Stimulated activated naive CD8-positive, alpha-beta T cell treated with anti-CD3 and anti-CD28 coated beads, Interleukin-15, amount 100 ng/mL, for 72 hours (primary cell): ENCODE measurements at regions not wholly inside any gene's neighbourhood (a gene's known extent, or its start where the extent isn't known, plus 50 kb on each side); places are given as distances from the start of the nearest gene placed in this dataset.
"Not testable (repeated sequence)": the region's sequence is repeated elsewhere in the genome, so short reads cannot be mapped to it uniquely, and the experiment has no call there.

Source experiments
- ATAC-seq: fragments of 150-1000 bp; cut with Tn5 transposase; 2 replicates; pipeline ENCODE4 v1.10.0; 2021; ENCODE audit warnings: mild to moderate bottlenecking, moderate library complexity
- DNase-seq, 2 donors: peaks; one replicate each; pipeline ENCODE4 v3.0.0; 2021 to 2022
- H3K27ac Mint-ChIP-seq, 2 donors: one replicate each; pipeline ENCODE4 v1.8.0; 2022; ENCODE audit warnings: mild to moderate bottlenecking in 2 of 2, mixed read lengths in 2 of 2, moderate library complexity in 2 of 2
- H3K27me3 Mint-ChIP-seq: one replicate; pipeline ENCODE4 v1.8.0; 2022; ENCODE audit warnings: mixed read lengths
- H3K4me1 Mint-ChIP-seq: one replicate; pipeline ENCODE4 v1.8.0; 2022; ENCODE audit warnings: mild to moderate bottlenecking, mixed read lengths
- H3K4me3 Mint-ChIP-seq, 2 donors: one replicate each; pipeline ENCODE4 v1.8.0; 2022; ENCODE audit warnings: mild to moderate bottlenecking in 2 of 2, mixed read lengths in 2 of 2, moderate library complexity in 1 of 2
- H3K9me3 Mint-ChIP-seq, 2 donors: one replicate each; pipeline ENCODE4 v1.8.0; 2022; ENCODE audit warnings: mixed read lengths in 2 of 2

GRCh38 chr3:16077146-16077545 is 97.3 kb upstream of the GALNT15 start:
- H3K9me3 Mint-ChIP-seq = peaks cover 18 to 29% of the 10 kb centered on the region in 2 donors
- not testable (repeated sequence) for H3K4me3 Mint-ChIP-seq, H3K27ac Mint-ChIP-seq, DNase-seq, ATAC-seq, H3K4me1 Mint-ChIP-seq, H3K27me3 Mint-ChIP-seq

- DNase-seq, H3K4me3 Mint-ChIP-seq, H3K27me3 Mint-ChIP-seq, H3K4me1 Mint-ChIP-seq, H3K27ac Mint-ChIP-seq, ATAC-seq: not testable (repeated sequence)
- peaks cover 23 to 33% of the 10 kb centered on the region in 2 donors for H3K9me3 Mint-ChIP-seq
Observed at GRCh38 chr3:16077681-16078080, 96.8 kb upstream of the GALNT15 start.

GRCh38 chr3:16079519-16079918 is 95.0 kb upstream of the GALNT15 start:
- DNase-seq = no peak
- Mint-ChIP-seq H3K27ac (no peak overlapping the region), H3K27me3 (no peaks in the 10 kb centered on the region), H3K4me1 (no peaks in the 10 kb centered on the region), H3K9me3 (peaks cover 30 to 40% of the 10 kb centered on the region in 2 donors), H3K4me3 (no peak overlapping the region)
- ATAC-seq = no peak

- peaks cover 30 to 40% of the 10 kb centered on the region in 2 donors for H3K9me3 Mint-ChIP-seq
- ATAC-seq = no peak
- DNase-seq = no peak
- H3K4me3 Mint-ChIP-seq = no peak overlapping the region
- no peak overlapping the region for H3K27ac Mint-ChIP-seq
- H3K27me3 Mint-ChIP-seq = no peaks in the 10 kb centered on the region
- H3K4me1 Mint-ChIP-seq = no peaks in the 10 kb centered on the region
Observed at GRCh38 chr3:16081661-16082060, 92.8 kb upstream of the GALNT15 start.

DNA sequence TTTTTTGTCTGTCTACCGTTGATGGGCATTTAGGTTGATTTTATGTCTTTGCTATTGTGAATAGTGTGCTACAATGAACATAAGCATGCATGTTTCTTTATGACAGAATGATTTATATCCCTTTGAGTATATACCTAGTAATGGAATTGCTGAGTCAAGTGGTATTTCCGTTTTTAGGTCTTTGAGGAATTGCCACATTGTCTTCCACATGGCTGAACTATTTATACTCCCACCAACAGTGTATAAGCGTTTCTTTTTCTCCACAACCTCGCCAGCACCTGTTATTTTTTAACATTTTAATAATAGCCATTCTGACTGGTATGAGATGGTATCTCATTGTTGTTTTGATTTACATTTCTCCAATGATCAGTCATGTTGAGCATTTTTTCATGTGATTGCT is 89.6 kb upstream of the GALNT15 start:
- DNase-seq (no peak), ATAC-seq (no peak)
- Mint-ChIP-seq H3K27me3 (no peaks in the 10 kb centered on the region), H3K4me1 (no peaks in the 10 kb centered on the region), H3K4me3 (no peak overlapping the region), H3K9me3 (peaks cover 26 to 29% of the 10 kb centered on the region in 2 donors), H3K27ac (no peak overlapping the region)

GRCh38 chr3:16085410-16085809 is 89.1 kb upstream of the GALNT15 start:
- H3K27ac Mint-ChIP-seq = no peak overlapping the region
- no peaks in the 10 kb centered on the region for H3K4me1 Mint-ChIP-seq
- no peaks in the 10 kb centered on the region for H3K27me3 Mint-ChIP-seq
- ATAC-seq (no peak), DNase-seq (no peak)
- peaks cover 24 to 27% of the 10 kb centered on the region in 2 donors for H3K9me3 Mint-ChIP-seq
- H3K4me3 Mint-ChIP-seq = no peak overlapping the region

- Mint-ChIP-seq H3K27ac (no peak overlapping the region), H3K27me3 (no peaks in the 10 kb centered on the region), H3K4me3 (no peak overlapping the region), H3K9me3 (peaks cover 17 to 20% of the 10 kb centered on the region in 2 donors), H3K4me1 (no peaks in the 10 kb centered on the region)
- DNase-seq (no peak), ATAC-seq (no peak)
Observed at GRCh38 chr3:16085884-16086608, 88.4 kb upstream of the GALNT15 start.

DNA sequence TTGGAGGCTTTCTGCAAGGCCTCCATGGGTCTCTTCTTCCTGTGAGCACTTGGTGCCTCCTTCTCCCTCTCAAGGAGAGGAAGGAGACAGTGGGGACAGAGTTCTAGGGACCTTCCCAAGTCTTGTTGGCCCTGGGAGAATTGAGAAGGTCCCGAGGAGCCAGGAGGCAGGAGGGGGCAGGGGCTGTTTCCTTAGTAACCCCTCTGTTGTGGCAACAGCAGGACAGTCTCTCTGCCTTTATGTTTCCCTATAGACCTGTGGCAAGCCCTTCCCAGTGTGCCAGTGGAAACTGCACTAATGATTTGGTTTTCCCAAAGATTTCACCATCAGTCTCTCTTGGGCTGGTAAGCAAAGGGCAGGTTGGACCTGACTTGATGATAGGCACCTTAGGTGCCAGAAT is 87.8 kb upstream of the GALNT15 start:
- Mint-ChIP-seq H3K27me3 (no peaks in the 10 kb centered on the region), H3K4me3 (no peak overlapping the region), H3K9me3 (peaks cover 14 to 16% of the 10 kb centered on the region in 2 donors), H3K4me1 (no peaks in the 10 kb centered on the region), H3K27ac (no peak overlapping the region)
- no peak for DNase-seq
- ATAC-seq = no peak

DNA sequence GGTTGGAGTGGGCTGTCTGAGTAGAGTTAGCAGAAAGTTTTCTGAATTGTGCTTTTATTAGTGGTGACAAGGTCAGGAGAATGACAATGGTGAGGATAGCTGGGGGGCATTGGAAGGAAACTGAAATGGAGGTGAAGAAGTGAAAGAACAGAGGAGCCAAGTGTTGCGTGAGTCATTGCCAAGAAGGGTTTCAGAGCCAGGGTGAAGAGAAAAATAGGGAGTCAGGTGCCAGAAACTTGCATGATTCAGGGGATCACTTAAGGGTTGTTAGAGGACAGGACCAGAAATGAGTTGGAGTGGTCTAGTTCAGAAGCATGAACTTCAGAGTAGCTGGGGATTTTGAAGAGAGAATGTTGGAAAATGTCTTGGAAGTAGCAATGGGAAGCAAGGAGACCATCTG is 86.0 kb upstream of the GALNT15 start:
- DNase-seq (no peak), ATAC-seq (no peak)
- no peaks in the 10 kb centered on the region for H3K4me1 Mint-ChIP-seq
- no peak overlapping the region for H3K27ac Mint-ChIP-seq
- no peak overlapping the region for H3K4me3 Mint-ChIP-seq
- H3K27me3 Mint-ChIP-seq = no peaks in the 10 kb centered on the region
- H3K9me3 Mint-ChIP-seq = no peaks in the 10 kb centered on the region

DNA sequence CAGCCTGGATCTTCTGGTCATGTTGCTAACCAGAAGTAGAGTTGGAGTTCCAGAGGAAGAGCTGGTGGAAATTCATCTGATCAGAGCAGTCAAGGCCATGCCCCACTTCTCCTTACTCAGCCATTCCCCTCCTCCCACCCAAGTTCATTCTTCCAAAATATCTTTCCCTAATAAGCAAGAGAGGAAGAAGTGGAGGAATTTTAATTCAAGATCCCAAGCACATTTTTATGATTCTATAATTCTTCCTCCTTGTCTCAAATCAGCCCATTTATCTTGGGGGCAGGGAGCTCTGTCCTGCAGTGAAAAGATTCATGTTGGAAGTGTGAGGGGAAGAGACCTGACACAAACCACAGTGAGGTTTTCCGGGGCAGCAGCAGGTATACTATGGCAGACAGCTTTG is 85.0 kb upstream of the GALNT15 start:
- Mint-ChIP-seq H3K4me1 (no peaks in the 10 kb centered on the region), H3K27ac (no peak overlapping the region), H3K4me3 (no peak overlapping the region), H3K9me3 (no peaks in the 10 kb centered on the region), H3K27me3 (no peaks in the 10 kb centered on the region)
- ATAC-seq = no peak
- no peak for DNase-seq

DNA sequence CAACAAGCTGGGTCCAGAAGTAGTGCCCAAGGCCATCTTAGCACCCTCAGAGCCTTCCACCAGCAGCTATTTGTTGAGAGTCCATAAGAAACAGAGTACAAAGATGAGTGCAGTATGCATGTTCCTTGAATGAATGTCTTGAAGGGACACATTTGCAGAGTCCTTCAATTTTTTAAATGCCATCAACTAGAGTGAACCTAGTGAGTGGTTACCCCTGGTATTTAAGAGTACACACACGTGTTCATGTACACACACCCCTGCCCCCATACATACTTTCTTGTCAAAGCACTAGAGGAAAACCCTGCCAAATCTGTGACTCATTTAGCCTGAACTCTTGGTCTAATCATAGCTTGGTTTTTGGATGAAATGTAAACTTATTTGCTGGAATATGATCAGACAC is 84.5 kb upstream of the GALNT15 start:
- Mint-ChIP-seq H3K4me1 (no peaks in the 10 kb centered on the region), H3K4me3 (no peak overlapping the region), H3K27ac (no peak overlapping the region), H3K9me3 (no peaks in the 10 kb centered on the region), H3K27me3 (no peaks in the 10 kb centered on the region)
- no peak for DNase-seq
- no peak for ATAC-seq

- no peaks in the 10 kb centered on the region for H3K4me1 Mint-ChIP-seq
- no peak overlapping the region for H3K27ac Mint-ChIP-seq
- H3K9me3 Mint-ChIP-seq = no peaks in the 10 kb centered on the region
- H3K27me3 Mint-ChIP-seq = no peaks in the 10 kb centered on the region
- no peak for ATAC-seq
- no peak for DNase-seq
- H3K4me3 Mint-ChIP-seq = no peak overlapping the region
Observed at GRCh38 chr3:16090706-16091105, 83.8 kb upstream of the GALNT15 start.

- Mint-ChIP-seq H3K9me3 (peaks cover 0 to 4% of the 10 kb centered on the region in 2 donors), H3K27ac (no peak overlapping the region), H3K27me3 (no peaks in the 10 kb centered on the region), H3K4me1 (no peaks in the 10 kb centered on the region), H3K4me3 (no peak overlapping the region)
- ATAC-seq = no peak
- DNase-seq = no peak
Observed at GRCh38 chr3:16092923-16093322, 81.6 kb upstream of the GALNT15 start.

GRCh38 chr3:16101295-16102186 is 72.9 kb upstream of the GALNT15 start:
- Mint-ChIP-seq H3K27me3 (peaks cover 10% of the 10 kb centered on the region), H3K4me3 (no peak overlapping the region), H3K27ac (no peak overlapping the region), H3K9me3 (peaks cover 6 to 11% of the 10 kb centered on the region in 2 donors), H3K4me1 (no peaks in the 10 kb centered on the region)
- no peak for ATAC-seq
- no peak for DNase-seq

- Mint-ChIP-seq H3K27me3 (peaks cover 10% of the 10 kb centered on the region), H3K9me3 (peaks cover 6 to 17% of the 10 kb centered on the region in 2 donors), H3K4me1 (no peaks in the 10 kb centered on the region), H3K4me3 (no peak overlapping the region), H3K27ac (no peak overlapping the region)
- no peak for ATAC-seq
- no peak for DNase-seq
Observed at GRCh38 chr3:16102187-16102561, 72.3 kb upstream of the GALNT15 start.

DNA sequence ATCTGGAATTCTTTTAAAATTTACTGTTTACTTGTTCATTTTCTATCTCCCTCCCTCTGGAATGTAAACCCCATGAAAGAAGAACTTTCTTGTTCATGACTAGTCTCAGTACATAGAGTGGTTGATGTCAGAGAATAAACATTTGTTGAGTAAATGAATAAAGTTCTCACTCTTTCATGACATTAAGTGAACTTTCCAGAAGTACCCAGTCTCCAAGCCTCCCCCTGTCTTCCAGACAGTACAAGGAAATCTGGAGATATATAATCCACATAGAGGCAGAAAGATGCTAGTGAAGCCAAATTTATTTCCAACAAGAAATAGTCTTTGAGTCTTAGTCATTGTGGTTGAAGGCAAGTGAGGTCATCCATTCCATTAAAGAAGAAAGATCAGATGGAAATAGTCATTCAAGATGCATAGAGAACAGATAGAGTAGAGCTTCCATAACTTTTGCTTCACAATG is 71.5 kb upstream of the GALNT15 start:
- Mint-ChIP-seq H3K27ac (no peak overlapping the region), H3K27me3 (peaks cover 10% of the 10 kb centered on the region), H3K9me3 (peaks cover 2 to 23% of the 10 kb centered on the region in 2 donors), H3K4me3 (no peak overlapping the region), H3K4me1 (no peaks in the 10 kb centered on the region)
- ATAC-seq = no peak
- DNase-seq = no peak
